ENCODE measurements at regions not wholly inside any gene's neighbourhood (a gene's known extent, or its start where the extent isn't known, plus 50 kb on each side); places are given as distances from the start of the nearest gene placed in this dataset.

DNA sequence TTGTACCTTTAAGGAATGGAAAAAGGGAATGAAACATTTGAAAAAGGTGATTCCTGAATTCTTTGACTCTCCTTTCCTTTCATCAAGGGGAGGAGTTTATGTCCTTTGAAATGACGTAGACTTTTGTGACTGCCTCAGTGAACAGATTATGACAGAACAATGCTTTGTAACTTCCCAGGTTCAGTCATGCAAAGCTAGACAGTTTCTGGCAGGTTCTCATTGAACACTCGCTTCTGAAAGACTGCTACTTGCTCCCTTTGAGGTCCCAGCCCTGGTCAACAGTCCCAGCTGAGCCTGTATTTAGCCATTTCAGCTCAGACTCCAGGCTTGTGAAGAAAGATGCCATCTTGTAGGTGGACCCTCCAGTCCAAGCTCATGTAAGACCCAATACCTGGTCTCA lies 1178.9 kb downstream of the BCL11B start:
- Histone ChIP-seq H3K9me3 (no peaks in the 10 kb centered on the region), H3K27me3 (ENCODE audit: insufficient read depth in 3 of 3, low read length in 2 of 3) (no peaks in the 10 kb centered on the region), H3K4me3 (no peak overlapping the region), H3K4me1 (no peaks in the 10 kb centered on the region), H3K36me3 (ENCODE audit: insufficient read depth in 1 of 2, low read depth in 1 of 2) (no peaks in the 10 kb centered on the region), H3K27ac (no peak overlapping the region)
- TF ChIP-seq, protein P1, sequence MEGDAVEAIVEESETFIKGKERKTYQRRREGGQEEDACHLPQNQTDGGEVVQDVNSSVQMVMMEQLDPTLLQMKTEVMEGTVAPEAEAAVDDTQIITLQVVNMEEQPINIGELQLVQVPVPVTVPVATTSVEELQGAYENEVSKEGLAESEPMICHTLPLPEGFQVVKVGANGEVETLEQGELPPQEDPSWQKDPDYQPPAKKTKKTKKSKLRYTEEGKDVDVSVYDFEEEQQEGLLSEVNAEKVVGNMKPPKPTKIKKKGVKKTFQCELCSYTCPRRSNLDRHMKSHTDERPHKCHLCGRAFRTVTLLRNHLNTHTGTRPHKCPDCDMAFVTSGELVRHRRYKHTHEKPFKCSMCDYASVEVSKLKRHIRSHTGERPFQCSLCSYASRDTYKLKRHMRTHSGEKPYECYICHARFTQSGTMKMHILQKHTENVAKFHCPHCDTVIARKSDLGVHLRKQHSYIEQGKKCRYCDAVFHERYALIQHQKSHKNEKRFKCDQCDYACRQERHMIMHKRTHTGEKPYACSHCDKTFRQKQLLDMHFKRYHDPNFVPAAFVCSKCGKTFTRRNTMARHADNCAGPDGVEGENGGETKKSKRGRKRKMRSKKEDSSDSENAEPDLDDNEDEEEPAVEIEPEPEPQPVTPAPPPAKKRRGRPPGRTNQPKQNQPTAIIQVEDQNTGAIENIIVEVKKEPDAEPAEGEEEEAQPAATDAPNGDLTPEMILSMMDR (IDR thresholded peaks at IDR 0.05): no peak
- intact Hi-C loops (cut with DNase I): no loop called here
- no peak for DNase-seq
- no peak for ATAC-seq
- 69 to 84% (median 73%) methylated on average over 2 of the region's 2 CpGs for WGBS, 3 donors

GRCh38 chr14:98099527-98099926 lies 1172.5 kb downstream of the BCL11B start:
- intact Hi-C loops (cut with DNase I): no loop called here
- Histone ChIP-seq H3K9me3 (no peaks in the 10 kb centered on the region), H3K4me1 (no peaks in the 10 kb centered on the region), H3K27ac (no peak overlapping the region), H3K36me3 (ENCODE audit: insufficient read depth in 1 of 2, low read depth in 1 of 2) (no peaks in the 10 kb centered on the region), H3K4me3 (no peak overlapping the region), H3K27me3 (ENCODE audit: insufficient read depth in 3 of 3, low read length in 2 of 3) (no peaks in the 10 kb centered on the region)
- TF ChIP-seq, protein P1 (IDR thresholded peaks at IDR 0.05): no peak
- 66 to 81% (median 80%) methylated on average over 2 of the region's 2 CpGs for WGBS, 3 donors
- ATAC-seq (no peak), DNase-seq (no peak)

DNA sequence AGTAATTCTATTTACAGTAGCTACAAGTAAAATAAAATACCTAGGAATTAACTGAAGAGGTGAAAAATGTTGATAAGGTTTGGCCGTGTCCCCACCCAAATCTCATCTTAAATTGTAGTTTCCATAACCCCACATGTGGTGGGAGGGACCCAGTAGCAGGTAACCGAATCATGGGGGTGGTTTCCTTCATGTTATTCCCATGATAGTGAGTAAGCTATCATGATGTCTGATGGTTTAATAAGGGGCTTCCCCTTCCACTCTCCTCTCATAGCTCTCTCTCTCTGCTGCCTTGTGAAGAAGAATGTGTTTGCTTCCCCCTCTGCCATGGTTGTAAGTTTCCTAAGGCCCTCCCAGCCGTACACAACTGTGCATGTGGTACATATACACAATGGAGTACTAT lies 1170.7 kb downstream of the BCL11B start:
- intact Hi-C loops (cut with DNase I): no loop called here
- ATAC-seq (no peak), DNase-seq (no peak)
- Histone ChIP-seq H3K4me3 (no peak overlapping the region), H3K27me3 (ENCODE audit: insufficient read depth in 3 of 3, low read length in 2 of 3) (no peaks in the 10 kb centered on the region), H3K9me3 (no peaks in the 10 kb centered on the region), H3K36me3 (ENCODE audit: insufficient read depth in 1 of 2, low read depth in 1 of 2) (no peaks in the 10 kb centered on the region), H3K27ac (no peak overlapping the region), H3K4me1 (no peaks in the 10 kb centered on the region)
- TF ChIP-seq, protein P1 (IDR thresholded peaks at IDR 0.05): no peak
- WGBS, 3 donors: 78 to 83% (median 79%) methylated on average over 3 of the region's 3 CpGs

DNA sequence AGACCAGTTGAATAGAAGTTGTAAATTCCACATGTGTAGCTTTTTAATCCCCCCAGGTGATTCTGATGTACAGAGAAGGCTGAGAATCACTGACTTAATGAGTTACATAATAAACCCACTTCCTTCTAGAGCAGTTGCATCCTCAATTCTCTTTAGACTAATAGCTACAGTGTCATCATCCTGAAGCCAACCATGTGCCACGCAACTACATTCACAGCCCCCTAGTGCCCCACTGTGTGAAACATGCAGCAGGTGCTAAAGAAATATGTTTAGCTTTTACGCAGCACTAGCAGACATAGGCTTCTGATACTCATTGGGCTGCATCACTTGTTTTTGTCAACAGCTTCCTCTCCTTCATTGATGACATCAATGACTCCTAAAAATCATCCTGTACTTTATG lies 1168.3 kb downstream of the BCL11B start:
- WGBS, 3 donors: 78 to 80% (median 80%) methylated on average over 2 of the region's 2 CpGs
- Histone ChIP-seq H3K27me3 (ENCODE audit: insufficient read depth in 3 of 3, low read length in 2 of 3) (no peaks in the 10 kb centered on the region), H3K27ac (no peak overlapping the region), H3K4me1 (no peaks in the 10 kb centered on the region), H3K36me3 (ENCODE audit: insufficient read depth in 1 of 2, low read depth in 1 of 2) (no peaks in the 10 kb centered on the region), H3K4me3 (no peak overlapping the region), H3K9me3 (no peaks in the 10 kb centered on the region)
- TF ChIP-seq, protein P1 (IDR thresholded peaks at IDR 0.05): no peak
- ATAC-seq: no peak
- intact Hi-C loops (cut with DNase I): no loop called here
- no peak for DNase-seq

DNA sequence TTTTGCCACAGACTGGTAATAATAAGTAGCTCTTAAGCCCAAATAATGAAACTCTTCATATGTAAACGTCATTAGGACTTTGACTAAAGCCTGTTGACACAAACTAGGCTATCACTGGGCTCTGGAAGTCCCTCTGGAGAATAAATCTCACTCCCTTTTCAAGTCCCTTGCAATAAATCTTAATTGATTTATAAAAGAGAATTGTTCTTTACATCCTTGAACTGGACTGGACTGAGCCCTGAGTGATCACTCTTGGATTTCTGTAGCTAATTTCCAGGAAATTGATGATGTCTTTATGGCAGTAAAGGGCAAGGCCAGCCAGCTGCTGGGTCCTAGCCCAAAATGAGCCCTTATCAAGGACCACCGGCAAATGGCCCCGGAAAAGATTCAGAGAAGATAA lies 1162.7 kb downstream of the BCL11B start:
- Histone ChIP-seq H3K9me3 (no peaks in the 10 kb centered on the region), H3K36me3 (ENCODE audit: insufficient read depth in 1 of 2, low read depth in 1 of 2) (no peaks in the 10 kb centered on the region), H3K4me3 (no peak overlapping the region), H3K4me1 (no peaks in the 10 kb centered on the region), H3K27me3 (ENCODE audit: insufficient read depth in 3 of 3, low read length in 2 of 3) (no peaks in the 10 kb centered on the region), H3K27ac (no peak overlapping the region)
- no peak for ATAC-seq
- TF ChIP-seq, protein P1 (IDR thresholded peaks at IDR 0.05): no peak
- WGBS, 3 donors: 30 to 36% (median 31%) methylated on average over 3 of the region's 3 CpGs
- intact Hi-C loops (cut with DNase I): no loop called here
- DNase-seq: no peak

Measured in psoas muscle (tissue), 7 donors.